ENCODE measurements at regions not wholly inside any gene's neighbourhood (a gene's known extent, or its start where the extent isn't known, plus 50 kb on each side); places are given as distances from the start of the nearest gene placed in this dataset.
A peak's percentile ranks its signal among the peaks of the same experiment; 100 is the strongest.

DNA sequence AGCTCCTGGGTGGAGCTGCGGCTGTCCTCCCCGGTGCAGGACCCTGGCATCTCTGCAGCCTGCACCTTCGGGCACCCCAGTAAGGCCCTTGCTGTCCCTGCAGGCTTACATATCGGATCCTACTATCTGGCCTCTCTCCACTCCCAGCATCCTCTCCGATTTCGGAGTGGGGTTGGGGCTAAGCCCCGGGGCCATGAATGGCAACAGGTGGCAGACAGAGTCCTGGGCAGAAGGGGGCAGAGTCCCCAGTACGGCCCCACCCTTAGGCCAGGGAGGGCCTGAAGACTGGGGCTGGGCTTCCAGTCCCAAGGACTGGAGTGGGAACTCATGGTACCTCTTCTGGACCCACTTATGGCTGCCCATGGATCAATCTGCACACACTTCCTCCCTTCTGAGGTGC, 180.4 kb upstream of the MC4R start:
- no peak overlapping the region for H3K4me3 ChIP-seq (ENCODE audit: low read length)
- no peak for DNase-seq
- H3K9me2 ChIP-seq (replicated peaks; ENCODE audit: insufficient read depth, low read length): no peaks in the 10 kb centered on the region
- TF ChIP-seq, protein P1, sequence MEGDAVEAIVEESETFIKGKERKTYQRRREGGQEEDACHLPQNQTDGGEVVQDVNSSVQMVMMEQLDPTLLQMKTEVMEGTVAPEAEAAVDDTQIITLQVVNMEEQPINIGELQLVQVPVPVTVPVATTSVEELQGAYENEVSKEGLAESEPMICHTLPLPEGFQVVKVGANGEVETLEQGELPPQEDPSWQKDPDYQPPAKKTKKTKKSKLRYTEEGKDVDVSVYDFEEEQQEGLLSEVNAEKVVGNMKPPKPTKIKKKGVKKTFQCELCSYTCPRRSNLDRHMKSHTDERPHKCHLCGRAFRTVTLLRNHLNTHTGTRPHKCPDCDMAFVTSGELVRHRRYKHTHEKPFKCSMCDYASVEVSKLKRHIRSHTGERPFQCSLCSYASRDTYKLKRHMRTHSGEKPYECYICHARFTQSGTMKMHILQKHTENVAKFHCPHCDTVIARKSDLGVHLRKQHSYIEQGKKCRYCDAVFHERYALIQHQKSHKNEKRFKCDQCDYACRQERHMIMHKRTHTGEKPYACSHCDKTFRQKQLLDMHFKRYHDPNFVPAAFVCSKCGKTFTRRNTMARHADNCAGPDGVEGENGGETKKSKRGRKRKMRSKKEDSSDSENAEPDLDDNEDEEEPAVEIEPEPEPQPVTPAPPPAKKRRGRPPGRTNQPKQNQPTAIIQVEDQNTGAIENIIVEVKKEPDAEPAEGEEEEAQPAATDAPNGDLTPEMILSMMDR (IDR thresholded peaks at IDR 0.05; ENCODE audit: low read length): no peak
- TF ChIP-seq EZH2 (optimal IDR thresholded peaks at IDR 0.05; ENCODE audit: low read depth, low read length) (no peak), EZH2phosphoT487 (IDR thresholded peaks at IDR 0.05; ENCODE audit: low read length) (no peak)
- no peak overlapping the region for H2AFZ ChIP-seq (ENCODE audit: low read length)
- H3F3A ChIP-seq (ENCODE audit: insufficient read depth, low read length): peaks cover 4% of the 10 kb centered on the region; the same call in 1 of the 2 replicates
- no peak overlapping the region for H3K4me2 ChIP-seq (ENCODE audit: low read depth, low read length)
- no peaks in the 10 kb centered on the region for H3K9me3 ChIP-seq (replicated peaks; ENCODE audit: insufficient read depth, low read length)
- no peaks in the 10 kb centered on the region for H3K27me3 ChIP-seq (replicated peaks; ENCODE audit: insufficient read depth, low read length)
- no peaks in the 10 kb centered on the region for H4K20me1 ChIP-seq (ENCODE audit: insufficient read depth, low read length)
- H3K9ac ChIP-seq (ENCODE audit: low read length): no peak overlapping the region
- no peak overlapping the region for H3K27ac ChIP-seq (ENCODE audit: low read length)
- no peaks in the 10 kb centered on the region for H3K79me2 ChIP-seq (ENCODE audit: low read length)
- H3K36me3 ChIP-seq (replicated peaks; ENCODE audit: insufficient read depth, low read length): no peaks in the 10 kb centered on the region
- H3K4me1 ChIP-seq (ENCODE audit: low read length): peaks cover 9% of the 10 kb centered on the region

DNA sequence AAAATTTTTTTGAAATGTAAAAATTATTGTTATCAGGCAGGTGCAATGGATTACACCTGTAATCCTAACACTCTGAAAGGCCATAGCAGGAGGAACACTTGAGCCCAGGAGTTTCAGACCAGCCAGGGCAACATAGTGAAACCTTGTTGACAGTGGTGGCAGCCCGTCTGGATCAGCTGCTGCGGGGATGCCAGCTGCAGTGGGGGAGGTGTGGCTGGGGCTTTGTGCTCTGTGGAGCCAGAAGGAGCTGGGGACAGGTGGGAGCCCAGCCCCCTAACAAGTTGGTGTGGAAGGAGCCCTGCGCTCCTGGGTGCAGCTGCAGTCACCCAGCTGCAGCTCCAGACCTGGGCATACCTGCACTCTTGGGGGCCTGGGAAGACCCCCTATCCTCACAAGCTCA, 182.4 kb upstream of the MC4R start:
- Histone ChIP-seq H3K4me2 (ENCODE audit: low read depth, low read length) (no peak overlapping the region), H3K4me1 (ENCODE audit: low read length) (peaks cover 9% of the 10 kb centered on the region), H3K27me3 (replicated peaks; ENCODE audit: insufficient read depth, low read length) (no peaks in the 10 kb centered on the region), H4K20me1 (ENCODE audit: insufficient read depth, low read length) (no peaks in the 10 kb centered on the region), H3K79me2 (ENCODE audit: low read length) (no peaks in the 10 kb centered on the region), H2AFZ (ENCODE audit: low read length) (no peak overlapping the region), H3K9me2 (replicated peaks; ENCODE audit: insufficient read depth, low read length) (no peaks in the 10 kb centered on the region), H3K36me3 (replicated peaks; ENCODE audit: insufficient read depth, low read length) (no peaks in the 10 kb centered on the region), H3K27ac (ENCODE audit: low read length) (no peak overlapping the region), H3K9ac (ENCODE audit: low read length) (no peak overlapping the region), H3F3A (ENCODE audit: insufficient read depth, low read length) (peaks cover 4% of the 10 kb centered on the region; the same call in 1 of the 2 replicates), H3K4me3 (ENCODE audit: low read length) (no peak overlapping the region), H3K9me3 (replicated peaks; ENCODE audit: insufficient read depth, low read length) (no peaks in the 10 kb centered on the region)
- DNase-seq: peak; percentile 86
- no peak for TF ChIP-seq EZH2 (optimal IDR thresholded peaks at IDR 0.05; ENCODE audit: low read depth, low read length)

DNA sequence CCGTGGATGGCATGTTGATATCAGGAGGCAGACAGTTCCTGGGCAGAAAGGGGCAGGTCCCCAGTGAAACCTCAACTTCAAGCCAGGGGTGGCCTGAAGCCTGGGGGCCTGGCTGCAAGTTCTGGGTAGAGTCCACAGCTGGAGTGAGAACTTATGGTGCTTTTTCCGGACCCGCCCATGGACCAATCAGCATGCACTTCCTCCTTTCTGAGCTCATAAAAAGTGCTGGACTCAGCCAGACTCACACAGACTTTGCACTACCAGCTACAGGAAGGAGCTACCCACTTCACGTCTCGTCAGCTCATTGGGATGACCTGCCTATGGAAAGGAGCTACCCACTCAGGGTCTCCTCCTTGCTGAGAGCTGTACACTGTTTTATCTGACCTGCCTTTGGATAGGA, 183.1 kb upstream of the MC4R start:
- Histone ChIP-seq H4K20me1 (ENCODE audit: insufficient read depth, low read length) (no peaks in the 10 kb centered on the region), H3F3A (ENCODE audit: insufficient read depth, low read length) (peaks cover 4% of the 10 kb centered on the region; the same call in 1 of the 2 replicates), H3K9ac (ENCODE audit: low read length) (no peak overlapping the region), H3K4me2 (ENCODE audit: low read depth, low read length) (no peak overlapping the region), H3K9me3 (replicated peaks; ENCODE audit: insufficient read depth, low read length) (no peaks in the 10 kb centered on the region), H3K27ac (ENCODE audit: low read length) (no peak overlapping the region), H2AFZ (ENCODE audit: low read length) (no peak overlapping the region), H3K4me1 (ENCODE audit: low read length) (peaks cover 9% of the 10 kb centered on the region), H3K36me3 (replicated peaks; ENCODE audit: insufficient read depth, low read length) (no peaks in the 10 kb centered on the region), H3K79me2 (ENCODE audit: low read length) (no peaks in the 10 kb centered on the region), H3K4me3 (ENCODE audit: low read length) (no peak overlapping the region), H3K27me3 (replicated peaks; ENCODE audit: insufficient read depth, low read length) (no peaks in the 10 kb centered on the region), H3K9me2 (replicated peaks; ENCODE audit: insufficient read depth, low read length) (no peaks in the 10 kb centered on the region)
- TF ChIP-seq, protein P1 (IDR thresholded peaks at IDR 0.05; ENCODE audit: low read length): no peak
- no peak for TF ChIP-seq EZH2phosphoT487 (IDR thresholded peaks at IDR 0.05; ENCODE audit: low read length)
- DNase-seq: no peak

DNA sequence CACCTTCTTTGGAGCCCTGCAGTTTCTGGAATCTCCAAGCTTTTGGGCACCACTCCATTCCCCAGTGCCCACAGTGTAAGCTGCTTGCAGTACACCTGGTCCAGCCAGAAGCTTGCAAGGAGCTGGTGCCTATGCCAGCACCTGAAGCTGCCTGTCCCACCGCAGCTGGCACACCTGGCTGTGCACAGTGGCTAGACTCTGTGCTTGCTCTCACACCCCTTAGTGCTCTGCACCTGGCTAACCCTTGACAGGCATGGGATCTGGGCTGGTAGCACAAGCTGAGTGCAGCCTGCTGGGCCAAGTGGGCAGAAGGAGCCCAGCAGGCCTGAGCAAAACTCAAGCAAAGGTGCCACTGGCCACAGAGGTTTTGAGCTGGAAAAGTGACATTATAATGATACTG, 183.8 kb upstream of the MC4R start:
- no peak overlapping the region for H3K27ac ChIP-seq (ENCODE audit: low read length)
- H3K4me1 ChIP-seq (ENCODE audit: low read length): peaks cover 9% of the 10 kb centered on the region
- no peaks in the 10 kb centered on the region for H4K20me1 ChIP-seq (ENCODE audit: insufficient read depth, low read length)
- peak; percentile 58 for DNase-seq
- H3K9ac ChIP-seq (ENCODE audit: low read length): no peak overlapping the region
- no peaks in the 10 kb centered on the region for H3K79me2 ChIP-seq (ENCODE audit: low read length)
- no peaks in the 10 kb centered on the region for H3K27me3 ChIP-seq (replicated peaks; ENCODE audit: insufficient read depth, low read length)
- H3K36me3 ChIP-seq (replicated peaks; ENCODE audit: insufficient read depth, low read length): no peaks in the 10 kb centered on the region
- H3K9me3 ChIP-seq (replicated peaks; ENCODE audit: insufficient read depth, low read length): no peaks in the 10 kb centered on the region
- H3F3A ChIP-seq (ENCODE audit: insufficient read depth, low read length): peaks cover 4% of the 10 kb centered on the region; the same call in 1 of the 2 replicates
- H2AFZ ChIP-seq (ENCODE audit: low read length): no peak overlapping the region
- H3K9me2 ChIP-seq (replicated peaks; ENCODE audit: insufficient read depth, low read length): no peaks in the 10 kb centered on the region
- no peak for TF ChIP-seq EZH2phosphoT487 (IDR thresholded peaks at IDR 0.05; ENCODE audit: low read length)
- TF ChIP-seq, protein P1 (IDR thresholded peaks at IDR 0.05; ENCODE audit: low read length): no peak
- no peak for TF ChIP-seq EZH2 (optimal IDR thresholded peaks at IDR 0.05; ENCODE audit: low read depth, low read length)
- H3K4me2 ChIP-seq (ENCODE audit: low read depth, low read length): no peak overlapping the region
- no peak overlapping the region for H3K4me3 ChIP-seq (ENCODE audit: low read length)
